MCF 10A (cell line): ENCODE measurements at regions not wholly inside any gene's neighbourhood (a gene's known extent, or its start where the extent isn't known, plus 50 kb on each side); places are given as distances from the start of the nearest gene placed in this dataset.

Experiments
- BruUV-seq: library from RNA; stranded (reverse); fragments of 400-500 nt; replicated peaks from 2 replicates; lab custom pipeline; 2021; lab: Mats Ljungman, UMichigan
- CTCF ChIA-PET: fragments of 300-600 bp; sonication (Branson Sonifier 250); formaldehyde crosslinking; extraction: SDS; loops from one replicate; lab custom pipeline; 2021; ENCODE audit warnings: antibody characterized with exemption, inconsistent platforms; lab: Yijun Ruan, JAX
- POLR2A ChIA-PET: fragments of 300-600, 350-650 bp; sonication (Branson Sonifier 250); formaldehyde crosslinking; extraction: SDS; loops from one replicate; lab custom pipeline; 2020; ENCODE audit warnings: antibody characterized with exemption, inconsistent platforms; lab: Yijun Ruan, JAX
- DNase-seq: peaks from one replicate; pipeline ENCODE4 v3.0.0-alpha.2; 2018; ENCODE audit not compliant: unreplicated experiment
- H3K27ac Mint-ChIP-seq: one replicate; pipeline ENCODE4 v1.8.0; 2022; ENCODE audit warnings: mild to moderate bottlenecking, low read depth, mixed read lengths; ENCODE audit not compliant: unreplicated experiment
- H3K27me3 Mint-ChIP-seq: one replicate; pipeline ENCODE4 v1.8.0; 2022; ENCODE audit warnings: mixed read lengths; ENCODE audit not compliant: insufficient read depth, unreplicated experiment
- H3K36me3 Mint-ChIP-seq: one replicate; pipeline ENCODE4 v1.8.0; 2022; ENCODE audit warnings: mild to moderate bottlenecking, moderate library complexity, mixed read lengths; ENCODE audit not compliant: insufficient read depth, unreplicated experiment
- H3K4me1 Mint-ChIP-seq: one replicate; pipeline ENCODE4 v1.8.0; 2022; ENCODE audit warnings: mixed read lengths; ENCODE audit not compliant: insufficient read depth, unreplicated experiment
- H3K4me3 Mint-ChIP-seq: one replicate; pipeline ENCODE4 v1.8.0; 2022; ENCODE audit warnings: mild to moderate bottlenecking, moderate library complexity, mixed read lengths; ENCODE audit not compliant: unreplicated experiment
- H3K9me3 Mint-ChIP-seq: one replicate; pipeline ENCODE4 v1.8.0; 2022; ENCODE audit warnings: mixed read lengths; ENCODE audit not compliant: unreplicated experiment
- intact Hi-C: fragments of 100-400 bp; cut with micrococcal nuclease; formaldehyde crosslinking; loops from 2 replicates; pipeline ENCODE4 v1.14.1; 2022
- TF ChIP-seq, protein P1 (sequence below): fragments of 200-600 bp; IDR thresholded peaks from one replicate; pipeline ENCODE4 v1.8.0; 2022; ENCODE audit warnings: antibody characterized with exemption, mild to moderate bottlenecking; ENCODE audit not compliant: unreplicated experiment

DNA sequence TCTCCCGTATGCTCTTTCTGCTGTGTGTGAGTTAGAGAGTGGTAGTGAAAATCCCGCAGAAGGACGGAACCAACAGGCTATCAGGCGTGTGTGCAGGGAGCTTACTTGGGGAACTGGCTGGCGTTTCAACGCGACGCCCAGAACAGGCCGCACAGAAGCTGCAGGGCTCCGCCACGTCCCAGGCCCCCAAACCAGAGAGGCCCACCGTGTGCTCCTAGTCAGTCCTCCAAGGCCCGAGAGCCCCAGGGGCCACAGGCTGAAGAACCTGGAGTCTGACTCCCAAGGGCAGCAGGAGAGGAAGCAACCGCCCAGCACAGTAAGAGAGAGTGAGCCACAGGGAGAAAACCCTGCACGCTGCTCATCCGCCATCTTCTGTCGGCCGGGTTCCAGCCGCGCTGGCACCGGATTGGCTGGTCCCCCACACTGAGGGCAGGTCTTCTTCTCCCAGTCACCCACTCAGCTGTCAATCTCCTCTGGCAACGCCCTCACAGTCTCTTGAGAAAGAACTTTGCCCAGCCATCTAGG lies 730.6 kb upstream of the VSTM2A start:
- POLR2A ChIA-PET: no interaction called here
- H3K36me3 Mint-ChIP-seq: peaks cover 4% of the 10 kb centered on the region
- no peaks in the 10 kb centered on the region for H3K4me1 Mint-ChIP-seq
- no peak for DNase-seq
- H3K4me3 Mint-ChIP-seq: no peak overlapping the region
- TF ChIP-seq, protein P1, sequence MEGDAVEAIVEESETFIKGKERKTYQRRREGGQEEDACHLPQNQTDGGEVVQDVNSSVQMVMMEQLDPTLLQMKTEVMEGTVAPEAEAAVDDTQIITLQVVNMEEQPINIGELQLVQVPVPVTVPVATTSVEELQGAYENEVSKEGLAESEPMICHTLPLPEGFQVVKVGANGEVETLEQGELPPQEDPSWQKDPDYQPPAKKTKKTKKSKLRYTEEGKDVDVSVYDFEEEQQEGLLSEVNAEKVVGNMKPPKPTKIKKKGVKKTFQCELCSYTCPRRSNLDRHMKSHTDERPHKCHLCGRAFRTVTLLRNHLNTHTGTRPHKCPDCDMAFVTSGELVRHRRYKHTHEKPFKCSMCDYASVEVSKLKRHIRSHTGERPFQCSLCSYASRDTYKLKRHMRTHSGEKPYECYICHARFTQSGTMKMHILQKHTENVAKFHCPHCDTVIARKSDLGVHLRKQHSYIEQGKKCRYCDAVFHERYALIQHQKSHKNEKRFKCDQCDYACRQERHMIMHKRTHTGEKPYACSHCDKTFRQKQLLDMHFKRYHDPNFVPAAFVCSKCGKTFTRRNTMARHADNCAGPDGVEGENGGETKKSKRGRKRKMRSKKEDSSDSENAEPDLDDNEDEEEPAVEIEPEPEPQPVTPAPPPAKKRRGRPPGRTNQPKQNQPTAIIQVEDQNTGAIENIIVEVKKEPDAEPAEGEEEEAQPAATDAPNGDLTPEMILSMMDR: no peak
- no peak overlapping the region for H3K27ac Mint-ChIP-seq
- intact Hi-C loops: no loop called here
- CTCF ChIA-PET: no interaction called here
- no peaks in the 10 kb centered on the region for H3K9me3 Mint-ChIP-seq
- peaks cover 44% of the 10 kb centered on the region for H3K27me3 Mint-ChIP-seq
- BruUV-seq: no TSS peak

DNA sequence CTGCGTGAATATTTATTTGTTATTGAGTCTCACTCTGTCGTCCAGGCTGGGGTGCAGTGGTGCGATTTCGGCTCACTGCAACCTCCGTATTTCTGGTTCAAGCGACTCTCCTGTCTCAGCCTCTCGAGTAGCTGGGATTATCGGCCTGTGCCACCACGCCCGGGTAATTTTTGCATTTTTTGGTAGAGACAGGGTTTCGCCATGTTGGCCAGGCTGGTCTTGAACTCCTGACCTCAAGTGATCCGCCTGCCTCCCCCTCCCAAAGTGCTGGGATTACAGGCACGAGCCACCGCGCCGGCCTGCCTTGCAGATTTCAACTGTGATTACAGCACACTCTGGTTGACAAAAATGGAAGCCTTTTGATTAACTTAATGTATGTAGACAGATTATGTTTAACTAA lies 730.0 kb upstream of the VSTM2A start:
- intact Hi-C loops: no loop called here
- Mint-ChIP-seq H3K27ac (no peak overlapping the region), H3K4me3 (no peak overlapping the region), H3K9me3 (no peaks in the 10 kb centered on the region), H3K36me3 (peaks cover 4% of the 10 kb centered on the region), H3K27me3 (peaks cover 39% of the 10 kb centered on the region), H3K4me1 (no peaks in the 10 kb centered on the region)
- POLR2A ChIA-PET: no interaction called here
- DNase-seq: no peak
- CTCF ChIA-PET: no interaction called here
- TF ChIP-seq, protein P1: no peak
- no TSS peak for BruUV-seq

DNA sequence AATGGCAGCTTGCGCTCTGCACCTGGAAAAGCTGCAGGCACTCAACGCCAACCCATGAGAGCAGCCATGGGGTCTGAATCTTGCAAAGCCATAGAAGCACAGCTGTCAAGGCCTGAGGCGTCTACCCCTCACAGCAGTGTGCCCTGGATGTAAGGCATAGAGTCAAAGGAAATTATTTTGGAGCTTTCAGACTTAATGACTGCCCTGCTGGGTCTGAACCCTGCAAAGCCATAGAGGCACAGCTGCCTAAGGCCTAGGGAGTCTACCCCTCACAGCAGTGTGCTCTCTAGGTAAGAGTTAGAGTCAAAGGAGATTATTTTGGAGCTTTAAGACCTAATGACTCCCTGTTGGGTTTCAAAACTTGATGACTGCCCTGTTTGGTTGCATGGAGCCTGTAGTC lies 706.9 kb upstream of the VSTM2A start:
- Mint-ChIP-seq H3K36me3 (no peaks in the 10 kb centered on the region), H3K4me3 (no peak overlapping the region), H3K27me3 (peaks cover 42% of the 10 kb centered on the region), H3K27ac (no peak overlapping the region), H3K9me3 (no peaks in the 10 kb centered on the region), H3K4me1 (no peaks in the 10 kb centered on the region)
- TF ChIP-seq, protein P1: no peak
- BruUV-seq: no TSS peak
- no peak for DNase-seq
- ChIA-PET CTCF (interaction anchor here (0.9 kb wide), 1 partner anchor 11 kb away, joined by 3 read pairs; no protein-coding TSS in a partner anchor), POLR2A (no interaction called here)
- intact Hi-C loops: no loop called here

DNA sequence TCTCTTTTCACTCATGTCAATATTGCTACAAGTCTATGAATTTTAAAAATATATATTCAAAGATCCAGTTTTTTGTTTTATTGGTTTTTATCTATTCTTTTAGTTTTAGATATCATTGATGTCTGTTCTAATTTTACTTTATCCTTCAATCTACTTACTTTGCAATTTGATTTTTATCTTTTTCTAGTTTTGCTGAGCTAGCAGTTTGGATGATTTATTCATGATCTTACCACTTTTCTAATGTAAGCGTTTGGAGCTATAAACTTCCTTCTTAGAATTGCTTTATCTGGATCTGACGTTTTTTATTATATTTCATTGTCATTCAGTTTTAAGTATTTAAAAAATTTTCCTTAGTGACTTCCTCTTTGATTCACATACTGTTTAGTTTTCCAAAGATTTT lies 664.5 kb upstream of the VSTM2A start:
- intact Hi-C loops: no loop called here
- no TSS peak for BruUV-seq
- H3K4me1 Mint-ChIP-seq: no peaks in the 10 kb centered on the region
- TF ChIP-seq, protein P1: no peak
- no peak overlapping the region for H3K27ac Mint-ChIP-seq
- H3K9me3 Mint-ChIP-seq: no peaks in the 10 kb centered on the region
- ChIA-PET POLR2A (no interaction called here), CTCF (interaction anchor here (0.6 kb wide), 1 partner anchor 1001 kb away, joined by 3 read pairs; no protein-coding TSS in a partner anchor)
- H3K4me3 Mint-ChIP-seq: no peak overlapping the region
- H3K27me3 Mint-ChIP-seq: peaks cover 87% of the 10 kb centered on the region
- H3K36me3 Mint-ChIP-seq: no peaks in the 10 kb centered on the region
- no peak for DNase-seq
